Stomach (tissue), 8 donors: ENCODE measurements at regions not wholly inside any gene's neighbourhood (a gene's known extent, or its start where the extent isn't known, plus 50 kb on each side); places are given as distances from the start of the nearest gene placed in this dataset.

ENCODE experiments used
- DNase-seq, 2 donors: peaks; one replicate each; pipeline versions ENCODE4 v3.0.0 to v3.0.0-alpha.2; 2013 to 2019
- H3K27ac ChIP-seq, 5 donors: fragments of 200-600 bp in 4 of 5; sonication (generic) in 4 of 5; one replicate each; pipeline ENCODE4 v1.5.1; 2013 to 2019; ENCODE audit warnings: mild to moderate bottlenecking in 1 of 5, moderate library complexity in 1 of 5
- H3K27me3 ChIP-seq, 3 donors: fragments of 200-600 bp; sonication (generic); one replicate each; pipeline ENCODE4 v1.5.1; 2017 to 2019; ENCODE audit warnings: mixed run types in 1 of 3
- H3K36me3 ChIP-seq, 4 donors: fragments of 200-600 bp; sonication (generic); 1 replicate in 3 of 4; 2 replicates in 1 of 4; pipeline ENCODE4 v1.5.1; 2016 to 2019
- H3K4me1 ChIP-seq, 4 donors: fragments of 200-600 bp; sonication (generic); one replicate each; pipeline ENCODE4 v1.5.1; 2016 to 2019
- H3K4me3 ChIP-seq, 4 donors: fragments of 200-600 bp; sonication (generic) in 3 of 4; one replicate each; pipeline ENCODE4 v1.5.1; 2016 to 2019; ENCODE audit warnings: mild to moderate bottlenecking in 1 of 4
- H3K9me3 ChIP-seq, 4 donors: fragments of 200-600 bp; sonication (generic); one replicate each; pipeline ENCODE4 v1.5.1; 2016 to 2019
- EP300 ChIP-seq: sonication (generic); formaldehyde crosslinking; IDR thresholded peaks from one replicate; pipeline ENCODE4 v1.6.1; 2017; ENCODE audit warnings: antibody characterized with exemption
- POLR2A ChIP-seq, 4 donors: fragments of 450-650 bp; IDR thresholded peaks; one replicate each; pipeline ENCODE4 v1.6.1; 2016; ENCODE audit warnings: antibody characterized with exemption in 4 of 4, control low read depth in 2 of 4, mild to moderate bottlenecking in 1 of 4, moderate library complexity in 1 of 4
- POLR2AphosphoS5 ChIP-seq, 3 donors: sonication (generic); formaldehyde crosslinking; IDR thresholded peaks; one replicate each; pipeline ENCODE4 v1.6.1; 2016; ENCODE audit warnings: antibody characterized with exemption in 3 of 3
- WGBS, 5 donors: extraction: QIAGEN DNeasy Blood & Tissue Kit in 3 of 5; methylation state at CpG; one replicate each; pipeline versions ENCODE4 v1.1.5 to v1.1.7; 2013 to 2018; 5-methylcytosine and 5-hydroxymethylcytosine counted together
- intact Hi-C: fragments of 100-400 bp; cut with DNase I; formaldehyde crosslinking; loops from one replicate; pipeline ENCODE4 v1.15.1; 2023; ENCODE audit warnings: low total_unique reads
- TF ChIP-seq, protein P1 (sequence below), 7 experiments: fragments of 450-650 bp in 4 of 7; fragments of 200-600 bp in 3 of 7; sonication (generic) in 3 of 7; IDR thresholded peaks; one replicate each; pipeline ENCODE4 v1.5.1; 2016 to 2019; ENCODE audit warnings: antibody characterized with exemption in 7 of 7, control low read depth in 2 of 7, mild to moderate bottlenecking in 1 of 7
- donor health status: healthy with polysubstance abuse.
- donor health status: Bipolar disorder and iron deficiency.
- donor health status: healthy.

GRCh38 chr4:156201050-156201449 is 247.4 kb upstream of the CTSO start:
- TF ChIP-seq, protein P1, sequence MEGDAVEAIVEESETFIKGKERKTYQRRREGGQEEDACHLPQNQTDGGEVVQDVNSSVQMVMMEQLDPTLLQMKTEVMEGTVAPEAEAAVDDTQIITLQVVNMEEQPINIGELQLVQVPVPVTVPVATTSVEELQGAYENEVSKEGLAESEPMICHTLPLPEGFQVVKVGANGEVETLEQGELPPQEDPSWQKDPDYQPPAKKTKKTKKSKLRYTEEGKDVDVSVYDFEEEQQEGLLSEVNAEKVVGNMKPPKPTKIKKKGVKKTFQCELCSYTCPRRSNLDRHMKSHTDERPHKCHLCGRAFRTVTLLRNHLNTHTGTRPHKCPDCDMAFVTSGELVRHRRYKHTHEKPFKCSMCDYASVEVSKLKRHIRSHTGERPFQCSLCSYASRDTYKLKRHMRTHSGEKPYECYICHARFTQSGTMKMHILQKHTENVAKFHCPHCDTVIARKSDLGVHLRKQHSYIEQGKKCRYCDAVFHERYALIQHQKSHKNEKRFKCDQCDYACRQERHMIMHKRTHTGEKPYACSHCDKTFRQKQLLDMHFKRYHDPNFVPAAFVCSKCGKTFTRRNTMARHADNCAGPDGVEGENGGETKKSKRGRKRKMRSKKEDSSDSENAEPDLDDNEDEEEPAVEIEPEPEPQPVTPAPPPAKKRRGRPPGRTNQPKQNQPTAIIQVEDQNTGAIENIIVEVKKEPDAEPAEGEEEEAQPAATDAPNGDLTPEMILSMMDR (IDR thresholded peaks at IDR 0.05) = no peak
- TF ChIP-seq POLR2A (IDR thresholded peaks at IDR 0.05) = no peak
- no peak for TF ChIP-seq EP300
- TF ChIP-seq POLR2AphosphoS5 (IDR thresholded peaks at IDR 0.05) = no peak
- no peaks in the 10 kb centered on the region for H3K9me3 ChIP-seq
- H3K27ac ChIP-seq = no peak overlapping the region
- H3K4me1 ChIP-seq = no peaks in the 10 kb centered on the region
- H3K36me3 ChIP-seq = no peaks in the 10 kb centered on the region
- H3K4me3 ChIP-seq = no peak overlapping the region
- DNase-seq = no peak
- intact Hi-C loops = no loop called here
- H3K27me3 ChIP-seq = no peaks in the 10 kb centered on the region

DNA sequence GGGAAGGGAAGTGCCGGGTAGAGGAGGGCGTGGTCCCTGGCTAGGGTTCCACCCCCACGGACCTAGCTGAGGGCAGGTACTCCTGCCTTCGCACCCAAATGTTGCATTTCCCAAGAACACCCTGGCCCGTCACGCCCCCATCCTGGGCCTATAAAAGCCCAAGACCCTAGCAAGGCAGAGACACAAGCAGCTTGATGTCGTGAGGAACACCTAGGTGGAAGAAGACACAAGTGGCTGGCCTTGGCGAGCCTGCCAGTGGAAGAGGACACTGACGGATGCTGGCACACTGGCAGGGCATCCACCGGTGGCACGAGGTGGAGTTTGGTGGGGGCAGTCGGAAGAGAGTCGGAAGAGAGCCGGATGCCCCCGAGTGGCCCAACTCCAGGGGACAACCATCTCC is 244.8 kb upstream of the CTSO start:
- intact Hi-C loops = no loop called here
- 90 to 93% (median 92%) methylated on average over 13 to 15 of the region's 15 CpGs for WGBS, 5 donors

GRCh38 chr4:156197216-156197615 is 243.6 kb upstream of the CTSO start:
- no peak overlapping the region for H3K4me3 ChIP-seq
- DNase-seq = no peak
- no peak overlapping the region for H3K27ac ChIP-seq
- no peaks in the 10 kb centered on the region for H3K36me3 ChIP-seq
- intact Hi-C loops = no loop called here
- H3K4me1 ChIP-seq = no peaks in the 10 kb centered on the region
- H3K9me3 ChIP-seq = no peaks in the 10 kb centered on the region
- TF ChIP-seq POLR2AphosphoS5 (IDR thresholded peaks at IDR 0.05) = no peak
- 69 to 83% (median 78%) methylated on average over 8 of the region's 8 CpGs for WGBS, 5 donors
- no peaks in the 10 kb centered on the region for H3K27me3 ChIP-seq

More for the DNA sequence above, 244.8 kb upstream of the CTSO start:
- Histone ChIP-seq H3K9me3 (no peaks in the 10 kb centered on the region), H3K36me3 (no peaks in the 10 kb centered on the region), H3K4me1 (no peaks in the 10 kb centered on the region), H3K4me3 (no peak overlapping the region), H3K27ac (no peak overlapping the region), H3K27me3 (no peaks in the 10 kb centered on the region)
- DNase-seq = no peak
- no peak for TF ChIP-seq POLR2AphosphoS5 (IDR thresholded peaks at IDR 0.05)
- no peak for TF ChIP-seq EP300
- TF ChIP-seq, protein P1 (IDR thresholded peaks at IDR 0.05) = no peak
- no peak for TF ChIP-seq POLR2A (IDR thresholded peaks at IDR 0.05)

DNA sequence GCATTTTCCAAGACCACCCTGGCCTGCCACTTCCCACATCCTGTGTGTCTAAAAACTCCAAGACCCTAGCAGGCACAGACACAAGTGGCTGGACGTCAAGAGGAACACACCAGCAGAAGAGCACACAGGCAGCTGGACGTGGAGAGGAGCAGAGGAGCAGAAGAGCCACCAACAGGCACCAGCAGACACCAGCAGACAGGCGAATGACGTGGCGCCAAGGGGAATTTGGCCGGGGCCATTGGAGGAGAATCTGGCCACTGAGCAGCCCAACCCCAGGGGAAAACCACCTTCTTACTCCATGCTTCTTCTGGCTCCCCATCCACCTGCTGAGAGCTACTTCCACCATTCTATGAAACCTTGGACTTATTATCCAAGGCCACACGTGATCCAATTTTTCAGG is 243.1 kb upstream of the CTSO start:
- Histone ChIP-seq H3K9me3 (no peaks in the 10 kb centered on the region), H3K27me3 (no peaks in the 10 kb centered on the region), H3K27ac (no peak overlapping the region), H3K36me3 (no peaks in the 10 kb centered on the region), H3K4me3 (no peak overlapping the region), H3K4me1 (no peaks in the 10 kb centered on the region)
- TF ChIP-seq, protein P1 (IDR thresholded peaks at IDR 0.05) = no peak
- no peak for TF ChIP-seq POLR2A (IDR thresholded peaks at IDR 0.05)
- TF ChIP-seq EP300 = no peak
- no peak for TF ChIP-seq POLR2AphosphoS5 (IDR thresholded peaks at IDR 0.05)
- DNase-seq = no peak
- WGBS, 5 donors = 80 to 95% (median 83%) methylated on average over 7 of the region's 7 CpGs
- intact Hi-C loops = no loop called here

GRCh38 chr4:156195914-156196313 is 242.2 kb upstream of the CTSO start:
- H3K27me3 ChIP-seq = no peaks in the 10 kb centered on the region
- no peaks in the 10 kb centered on the region for H3K36me3 ChIP-seq
- TF ChIP-seq POLR2AphosphoS5 (IDR thresholded peaks at IDR 0.05) (no peak), EP300 (no peak), POLR2A (IDR thresholded peaks at IDR 0.05) (no peak)
- TF ChIP-seq, protein P1 (IDR thresholded peaks at IDR 0.05) = no peak
- H3K4me1 ChIP-seq = no peaks in the 10 kb centered on the region
- no peaks in the 10 kb centered on the region for H3K9me3 ChIP-seq
- intact Hi-C loops = no loop called here
- no peak overlapping the region for H3K4me3 ChIP-seq
- DNase-seq = no peak
- H3K27ac ChIP-seq = no peak overlapping the region
